Kidney capillary endothelial cell (primary cell): ENCODE measurements at regions not wholly inside any gene's neighbourhood (a gene's known extent, or its start where the extent isn't known, plus 50 kb on each side); places are given as distances from the start of the nearest gene placed in this dataset.

Source experiments
- DNase-seq: peaks from one replicate; pipeline ENCODE4 v3.0.0-alpha.2; 2018; ENCODE audit warnings: low spot score

- DNase-seq = no peak
Measured at GRCh38 chrX:6694221-6694620, 159.3 kb upstream of the VCX3A start.

GRCh38 chrX:6693051-6693450 lies 158.1 kb upstream of the VCX3A start:
- no peak for DNase-seq

- no peak for DNase-seq
Measured at GRCh38 chrX:6685489-6685888, 150.6 kb upstream of the VCX3A start.

GRCh38 chrX:6683353-6683752 lies 148.4 kb upstream of the VCX3A start:
- no peak for DNase-seq

- DNase-seq = no peak
Measured at GRCh38 chrX:6681521-6682145, 146.7 kb upstream of the VCX3A start.

GRCh38 chrX:6679988-6680387 lies 145.1 kb upstream of the VCX3A start:
- no peak for DNase-seq

- no peak for DNase-seq
Measured at GRCh38 chrX:6679550-6679949, 144.6 kb upstream of the VCX3A start.

- no peak for DNase-seq
Measured at GRCh38 chrX:6678313-6678712, 143.4 kb upstream of the VCX3A start.

GRCh38 chrX:6674734-6675133 lies 139.8 kb upstream of the VCX3A start:
- DNase-seq = no peak

- DNase-seq = no peak
Measured at GRCh38 chrX:6667048-6667768, 132.3 kb upstream of the VCX3A start.

- DNase-seq = no peak
Measured at GRCh38 chrX:6666624-6667023, 131.7 kb upstream of the VCX3A start.

GRCh38 chrX:6661736-6662135 lies 126.8 kb upstream of the VCX3A start:
- DNase-seq = no peak

GRCh38 chrX:6660567-6661264 lies 125.8 kb upstream of the VCX3A start:
- DNase-seq = no peak

GRCh38 chrX:6645216-6645615 lies 110.3 kb upstream of the VCX3A start:
- no peak for DNase-seq

- DNase-seq = no peak
Measured at GRCh38 chrX:6644411-6644810, 109.5 kb upstream of the VCX3A start.

GRCh38 chrX:6640727-6641126 lies 105.8 kb upstream of the VCX3A start:
- no peak for DNase-seq

- DNase-seq = no peak
Measured at GRCh38 chrX:6614506-6614905, 79.6 kb upstream of the VCX3A start.

GRCh38 chrX:6599230-6599860 lies 64.4 kb upstream of the VCX3A start:
- no peak for DNase-seq
